Dedifferentiated amniotic fluid mesenchymal stem cell (primary cell): ENCODE measurements at regions not wholly inside any gene's neighbourhood (a gene's known extent, or its start where the extent isn't known, plus 50 kb on each side); places are given as distances from the start of the nearest gene placed in this dataset.

ENCODE experiments used
- DNase-seq: peaks from one replicate; pipeline ENCODE4 v3.0.0-alpha.2; 2016; ENCODE audit errors: extremely low spot score

GRCh38 chr6:40721271-40721952, 134.2 kb upstream of the LRFN2 start:
- no peak for DNase-seq

- no peak for DNase-seq
Measured at GRCh38 chr6:40720375-40720748, 133.2 kb upstream of the LRFN2 start.

GRCh38 chr6:40719671-40720374, 132.7 kb upstream of the LRFN2 start:
- DNase-seq: no peak

GRCh38 chr6:40718401-40718800, 131.2 kb upstream of the LRFN2 start:
- DNase-seq: no peak

GRCh38 chr6:40717411-40718057, 130.4 kb upstream of the LRFN2 start:
- DNase-seq: no peak

- DNase-seq: no peak
Measured at GRCh38 chr6:40715570-40716403, 128.6 kb upstream of the LRFN2 start.

- DNase-seq: no peak
Measured at GRCh38 chr6:40714576-40715564, 127.7 kb upstream of the LRFN2 start.

GRCh38 chr6:40714143-40714542, 127.0 kb upstream of the LRFN2 start:
- DNase-seq: no peak

- DNase-seq: no peak
Measured at GRCh38 chr6:40713002-40713719, 126.0 kb upstream of the LRFN2 start.

GRCh38 chr6:40710626-40711330, 123.6 kb upstream of the LRFN2 start:
- DNase-seq: no peak

- DNase-seq: no peak
Measured at GRCh38 chr6:40708049-40708448, 120.9 kb upstream of the LRFN2 start.

- DNase-seq: no peak
Measured at GRCh38 chr6:40706178-40706577, 119.0 kb upstream of the LRFN2 start.

GRCh38 chr6:40705354-40705753, 118.2 kb upstream of the LRFN2 start:
- DNase-seq: no peak

GRCh38 chr6:40701352-40702007, 114.3 kb upstream of the LRFN2 start:
- DNase-seq: no peak

- no peak for DNase-seq
Measured at GRCh38 chr6:40700006-40700580, 112.9 kb upstream of the LRFN2 start.

- DNase-seq: no peak
Measured at GRCh38 chr6:40695750-40696415, 108.7 kb upstream of the LRFN2 start.

- no peak for DNase-seq
Measured at GRCh38 chr6:40695114-40695513, 108.0 kb upstream of the LRFN2 start.

- DNase-seq: no peak
Measured at GRCh38 chr6:40693768-40694167, 106.6 kb upstream of the LRFN2 start.
